Neutrophil (primary cell): ENCODE measurements at regions not wholly inside any gene's neighbourhood (a gene's known extent, or its start where the extent isn't known, plus 50 kb on each side); places are given as distances from the start of the nearest gene placed in this dataset.

ENCODE experiments used
- H3K27ac ChIP-seq: fragments of 200-600 bp; sonication (generic); 2 replicates; pipeline ENCODE4 v1.5.1; 2016; ENCODE audit warnings: mild to moderate bottlenecking, moderate library complexity
- H3K27me3 ChIP-seq: fragments of 200-600 bp; sonication (generic); 2 replicates; pipeline ENCODE4 v1.6.0; 2016; ENCODE audit warnings: mild to moderate bottlenecking
- H3K36me3 ChIP-seq: fragments of 200-600 bp; sonication (generic); 2 replicates; pipeline ENCODE4 v1.5.1; 2017
- H3K4me1 ChIP-seq, 2 experiments: fragments of 200-600 bp in 1 of 2; sonication (generic) in 1 of 2; 1 replicate in 1 of 2; 2 replicates in 1 of 2; pipeline versions ENCODE4 v1.5.1 to v1.6.1; 2013 to 2016; ENCODE audit warnings: low read depth in 1 of 2, low read length in 1 of 2, mild to moderate bottlenecking in 1 of 2, moderate library complexity in 1 of 2; ENCODE audit not compliant: control insufficient read depth in 1 of 2, insufficient read depth in 1 of 2
- H3K4me3 ChIP-seq, 2 experiments: fragments of 200-600 bp in 1 of 2; sonication (generic) in 1 of 2; 1 replicate in 1 of 2; 2 replicates in 1 of 2; pipeline ENCODE4 v1.5.1; 2013 to 2016; ENCODE audit warnings: low read depth in 1 of 2, low read length in 1 of 2, mild to moderate bottlenecking in 1 of 2, moderate library complexity in 1 of 2
- H3K9me3 ChIP-seq: fragments of 200-600 bp; sonication (generic); 2 replicates; pipeline ENCODE4 v1.5.1; 2016
- CTCF ChIP-seq: fragments of 200-600 bp; sonication (generic); IDR thresholded peaks from 2 replicates; pipeline ENCODE4 v1.5.1; 2016; ENCODE audit warnings: antibody characterized with exemption

GRCh38 chr3:22170370-22170769 is 419.4 kb upstream of the ZNF385D start:
- H3K4me3 ChIP-seq: no peak overlapping the region
- no peaks in the 10 kb centered on the region for H3K9me3 ChIP-seq
- H3K27me3 ChIP-seq: no peaks in the 10 kb centered on the region
- H3K4me1 ChIP-seq: no peaks in the 10 kb centered on the region
- H3K27ac ChIP-seq: no peak overlapping the region
- no peaks in the 10 kb centered on the region for H3K36me3 ChIP-seq
- TF ChIP-seq CTCF: no peak

DNA sequence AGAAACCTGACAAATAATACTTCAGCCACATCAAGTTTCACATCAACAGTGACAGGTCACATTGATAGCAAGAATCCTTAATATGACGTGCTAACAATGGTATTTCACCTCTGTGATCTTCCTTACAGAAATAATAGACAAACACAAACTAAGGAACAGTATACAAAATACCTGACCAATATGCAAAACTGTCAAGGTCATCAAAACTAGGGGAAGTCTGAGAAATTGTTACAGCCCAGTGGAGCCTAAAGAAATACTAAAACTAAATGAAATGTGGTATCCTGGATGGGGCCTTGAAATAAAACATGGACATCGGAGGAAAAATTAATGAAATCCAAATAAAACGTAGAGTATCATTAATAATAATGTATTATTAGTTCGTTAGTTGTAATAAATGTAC is 422.0 kb upstream of the ZNF385D start:
- Histone ChIP-seq H3K27ac (no peak overlapping the region), H3K4me1 (no peaks in the 10 kb centered on the region)

DNA sequence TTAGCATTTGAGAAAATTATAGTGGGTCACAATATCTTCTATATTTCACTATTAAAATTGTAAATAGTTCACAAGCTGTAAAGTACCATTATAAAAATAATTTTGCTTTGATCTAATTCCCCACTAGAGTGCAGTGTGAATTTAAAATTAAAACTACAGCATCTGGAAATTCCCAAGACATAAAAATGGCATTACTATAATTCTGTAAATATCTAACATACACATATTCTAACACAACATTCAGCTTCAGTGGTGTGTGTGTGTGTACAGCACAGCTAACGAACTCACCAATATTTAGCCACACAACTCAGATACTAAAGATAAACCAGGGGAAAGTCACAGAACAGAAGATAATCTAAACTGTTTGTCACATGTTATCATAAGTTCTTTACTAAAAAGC is 424.9 kb upstream of the ZNF385D start:
- TF ChIP-seq CTCF: no peak
- H3K9me3 ChIP-seq: no peaks in the 10 kb centered on the region
- no peak overlapping the region for H3K4me3 ChIP-seq
- H3K27me3 ChIP-seq: no peaks in the 10 kb centered on the region
- no peak overlapping the region for H3K27ac ChIP-seq
- H3K36me3 ChIP-seq: no peaks in the 10 kb centered on the region
- no peaks in the 10 kb centered on the region for H3K4me1 ChIP-seq

More for the DNA sequence above, 422.0 kb upstream of the ZNF385D start:
- no peak for TF ChIP-seq CTCF
- Histone ChIP-seq H3K36me3 (no peaks in the 10 kb centered on the region), H3K9me3 (no peaks in the 10 kb centered on the region), H3K4me3 (no peak overlapping the region), H3K27me3 (no peaks in the 10 kb centered on the region)

GRCh38 chr3:22176911-22177310 is 425.9 kb upstream of the ZNF385D start:
- Histone ChIP-seq H3K36me3 (no peaks in the 10 kb centered on the region), H3K4me3 (no peak overlapping the region), H3K4me1 (no peaks in the 10 kb centered on the region), H3K9me3 (no peaks in the 10 kb centered on the region), H3K27me3 (no peaks in the 10 kb centered on the region), H3K27ac (no peak overlapping the region)
- no peak for TF ChIP-seq CTCF

DNA sequence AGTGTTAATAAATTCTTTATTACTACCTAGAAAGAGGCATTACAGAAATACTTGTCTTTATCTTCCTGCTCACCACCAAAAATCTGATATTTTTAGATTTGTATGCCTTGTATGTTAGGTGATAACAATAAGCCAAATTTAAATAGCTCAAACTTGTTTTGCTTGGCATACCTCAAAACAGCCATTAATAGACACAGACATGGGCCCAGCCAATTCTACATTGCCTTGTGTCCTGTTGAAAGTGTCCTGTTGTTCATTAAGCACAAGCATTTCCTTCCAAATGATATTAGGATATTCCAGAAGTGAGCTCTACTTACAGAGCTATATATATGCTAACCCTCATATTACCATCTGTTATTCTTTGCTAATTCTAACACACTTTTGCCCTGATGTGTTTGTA is 438.6 kb upstream of the ZNF385D start:
- Histone ChIP-seq H3K27ac (no peak overlapping the region), H3K36me3 (no peaks in the 10 kb centered on the region), H3K4me1 (no peaks in the 10 kb centered on the region), H3K9me3 (no peaks in the 10 kb centered on the region), H3K27me3 (no peaks in the 10 kb centered on the region), H3K4me3 (no peak overlapping the region)
- no peak for TF ChIP-seq CTCF

DNA sequence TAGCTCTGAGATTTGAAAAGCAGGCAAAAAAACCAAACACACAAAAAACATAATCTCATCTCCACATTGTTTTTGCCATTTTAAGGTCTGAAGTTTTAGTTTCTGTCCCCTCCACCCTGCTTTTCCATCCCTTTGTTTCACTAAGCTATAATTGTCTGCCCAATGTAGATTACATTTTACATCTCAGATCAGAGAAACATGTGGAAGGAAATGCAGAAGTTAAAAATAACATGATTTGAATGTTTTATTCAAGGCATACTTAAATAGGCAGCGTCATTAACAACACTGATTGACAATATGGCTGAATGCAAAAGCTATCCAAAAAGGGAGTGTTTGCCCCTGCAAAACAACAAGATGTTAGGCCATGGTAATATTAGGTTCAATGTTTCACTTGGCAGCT is 448.1 kb upstream of the ZNF385D start:
- TF ChIP-seq CTCF: no peak
- Histone ChIP-seq H3K4me3 (no peak overlapping the region), H3K36me3 (no peaks in the 10 kb centered on the region), H3K9me3 (no peaks in the 10 kb centered on the region), H3K4me1 (no peaks in the 10 kb centered on the region), H3K27ac (no peak overlapping the region), H3K27me3 (no peaks in the 10 kb centered on the region)
